ENCODE measurements at regions not wholly inside any gene's neighbourhood (a gene's known extent, or its start where the extent isn't known, plus 50 kb on each side); places are given as distances from the start of the nearest gene placed in this dataset.

DNA sequence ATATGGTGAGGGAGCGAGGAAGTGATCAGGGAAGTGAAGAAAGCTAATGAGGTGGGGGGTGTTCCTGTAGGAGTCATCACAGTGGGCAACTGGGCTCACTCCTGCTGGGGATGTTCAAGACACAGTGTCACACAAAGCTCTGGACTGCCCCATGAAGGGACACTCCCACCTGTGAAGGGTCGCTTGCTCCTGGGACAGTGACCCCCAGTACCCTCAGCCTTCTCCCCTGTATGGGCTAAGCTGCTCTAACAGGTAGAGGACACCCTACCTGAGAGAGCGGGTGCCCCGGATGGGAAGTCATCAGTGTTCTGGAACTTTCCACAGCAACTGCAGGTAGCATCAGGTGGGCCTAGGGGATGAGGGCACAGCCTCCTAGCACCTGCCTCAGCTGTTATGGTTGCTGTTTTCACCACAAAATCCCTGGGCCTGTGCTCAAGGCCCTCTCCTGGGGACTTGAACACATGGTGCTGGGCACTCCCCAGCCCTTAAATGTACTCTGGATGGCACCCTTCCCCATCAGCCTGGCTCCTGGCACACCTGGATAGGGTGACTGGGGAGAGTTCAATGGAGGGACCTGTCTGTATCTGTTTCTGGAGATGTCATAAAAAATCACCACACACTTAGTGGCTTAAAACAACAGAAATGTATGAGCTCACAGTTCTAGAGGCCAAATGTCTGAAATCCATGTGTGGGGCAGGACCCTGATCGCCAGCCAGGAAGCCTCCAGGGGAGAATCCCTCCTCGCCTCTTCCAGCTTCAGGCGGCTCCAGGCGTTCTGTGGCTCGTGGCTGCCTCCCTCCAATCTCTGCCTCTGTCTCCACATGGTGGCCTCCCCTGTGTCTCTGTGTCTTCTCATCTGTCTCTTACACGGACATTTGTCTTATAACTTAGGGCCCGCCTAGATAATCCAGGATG is 104.0 kb upstream of the CDH5 start:
- TF ChIP-seq POLR2A (IDR thresholded peaks at IDR 0.05; ENCODE audit: low read depth, low read length) (no peak), TAF1 (IDR thresholded peaks at IDR 0.05; ENCODE audit: low read depth, low read length) (no peak), POU2F2 (IDR thresholded peaks at IDR 0.05; ENCODE audit: low read depth, low read length) (no peak), POLR2AphosphoS5 (IDR thresholded peaks at IDR 0.05; ENCODE audit: low read depth, low read length) (no peak), SPI1 (IDR thresholded peaks at IDR 0.05; ENCODE audit: low read depth, low read length) (no peak)
